ENCODE measurements at regions not wholly inside any gene's neighbourhood (a gene's known extent, or its start where the extent isn't known, plus 50 kb on each side); places are given as distances from the start of the nearest gene placed in this dataset.

DNA sequence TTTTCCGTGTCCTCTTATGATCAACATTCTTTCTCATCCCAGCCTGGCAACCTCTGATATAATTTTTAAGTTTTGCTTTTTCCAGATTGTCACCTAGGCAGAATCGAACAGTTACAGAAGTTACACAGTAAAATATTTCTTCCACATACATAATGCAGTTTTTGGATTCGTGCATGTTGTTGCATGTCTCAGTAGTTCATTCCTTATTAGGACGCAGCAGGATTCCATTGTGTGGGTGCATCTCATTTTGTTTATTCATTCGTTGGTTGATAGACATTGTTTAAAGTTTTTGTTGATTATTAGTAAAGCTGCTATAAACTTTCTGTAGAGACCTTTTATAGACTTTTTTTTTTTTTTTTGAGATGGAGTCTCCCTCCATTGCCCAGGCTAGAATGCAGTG lies 284.3 kb upstream of the FERMT1 start:
- TF ChIP-seq FEZF1 (tag by site-specific recombination; IDR thresholded peaks at IDR 0.05): no peak
- no peak for TF ChIP-seq ZBTB20 (tag by site-specific recombination; IDR thresholded peaks at IDR 0.05)
- TF ChIP-seq, protein P1, sequence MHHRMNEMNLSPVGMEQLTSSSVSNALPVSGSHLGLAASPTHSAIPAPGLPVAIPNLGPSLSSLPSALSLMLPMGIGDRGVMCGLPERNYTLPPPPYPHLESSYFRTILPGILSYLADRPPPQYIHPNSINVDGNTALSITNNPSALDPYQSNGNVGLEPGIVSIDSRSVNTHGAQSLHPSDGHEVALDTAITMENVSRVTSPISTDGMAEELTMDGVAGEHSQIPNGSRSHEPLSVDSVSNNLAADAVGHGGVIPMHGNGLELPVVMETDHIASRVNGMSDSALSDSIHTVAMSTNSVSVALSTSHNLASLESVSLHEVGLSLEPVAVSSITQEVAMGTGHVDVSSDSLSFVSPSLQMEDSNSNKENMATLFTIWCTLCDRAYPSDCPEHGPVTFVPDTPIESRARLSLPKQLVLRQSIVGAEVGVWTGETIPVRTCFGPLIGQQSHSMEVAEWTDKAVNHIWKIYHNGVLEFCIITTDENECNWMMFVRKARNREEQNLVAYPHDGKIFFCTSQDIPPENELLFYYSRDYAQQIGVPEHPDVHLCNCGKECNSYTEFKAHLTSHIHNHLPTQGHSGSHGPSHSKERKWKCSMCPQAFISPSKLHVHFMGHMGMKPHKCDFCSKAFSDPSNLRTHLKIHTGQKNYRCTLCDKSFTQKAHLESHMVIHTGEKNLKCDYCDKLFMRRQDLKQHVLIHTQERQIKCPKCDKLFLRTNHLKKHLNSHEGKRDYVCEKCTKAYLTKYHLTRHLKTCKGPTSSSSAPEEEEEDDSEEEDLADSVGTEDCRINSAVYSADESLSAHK (tag by site-specific recombination; IDR thresholded peaks at IDR 0.05): no peak
- no peak for TF ChIP-seq ZNF423 (tag by site-specific recombination; IDR thresholded peaks at IDR 0.05)
- Histone ChIP-seq H3K36me3 (ENCODE audit: control insufficient read depth in 2 of 2, insufficient read depth in 1 of 2, low read length in 2 of 2) (no peaks in the 10 kb centered on the region), H3K4me1 (ENCODE audit: control insufficient read depth, insufficient read depth, low read length) (no peaks in the 10 kb centered on the region), H3K4me3 (ENCODE audit: low read depth, low read length) (no peak overlapping the region), H3K27ac (ENCODE audit: extremely low read depth, low read depth, low read length) (no peak overlapping the region), H3K9me3 (ENCODE audit: control insufficient read depth, insufficient read depth, low read depth, low read length) (no peaks in the 10 kb centered on the region)
- CTCF ChIA-PET: no interaction called here
- POLR2A ChIA-PET: no interaction called here

DNA sequence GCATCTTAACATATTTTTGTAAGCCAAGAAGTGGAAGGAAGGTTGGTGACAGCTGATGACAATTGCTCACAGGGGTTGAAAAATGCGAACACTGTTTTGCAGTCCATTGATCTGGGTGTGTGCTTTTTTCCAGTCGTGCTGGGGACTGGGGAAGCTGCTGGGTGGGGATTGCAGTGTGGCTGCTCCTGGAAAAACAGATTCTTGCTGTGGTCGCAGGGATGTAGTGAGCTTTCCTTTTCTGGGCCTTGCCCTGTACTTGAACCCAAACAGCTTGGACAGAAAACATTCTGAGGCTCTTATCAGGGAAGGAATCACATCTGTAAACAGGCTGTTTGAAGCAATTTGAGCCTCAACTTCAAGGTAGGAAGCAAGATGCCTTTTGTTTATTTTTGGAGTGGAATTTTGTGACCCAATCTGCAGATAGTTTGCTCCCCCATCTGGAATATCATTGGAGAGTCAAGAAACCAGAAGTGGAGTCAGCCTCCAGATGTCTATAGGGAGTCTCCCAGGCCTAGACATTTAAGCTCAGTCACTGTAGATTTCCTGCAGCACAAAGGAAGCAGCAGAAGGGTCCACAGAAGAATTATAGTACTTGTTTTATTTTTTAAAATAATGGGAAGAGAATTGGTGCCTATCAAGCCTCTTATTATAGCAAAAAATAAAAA lies 279.2 kb upstream of the FERMT1 start:
- Histone ChIP-seq H3K36me3 (ENCODE audit: control insufficient read depth in 2 of 2, insufficient read depth in 1 of 2, low read length in 2 of 2) (no peaks in the 10 kb centered on the region), H3K9me3 (ENCODE audit: control insufficient read depth, insufficient read depth, low read depth, low read length) (no peaks in the 10 kb centered on the region), H3K4me1 (ENCODE audit: control insufficient read depth, insufficient read depth, low read length) (no peaks in the 10 kb centered on the region), H3K4me3 (ENCODE audit: low read depth, low read length) (no peak overlapping the region), H3K27ac (ENCODE audit: extremely low read depth, low read depth, low read length) (no peak overlapping the region)
- TF ChIP-seq, protein P2, sequence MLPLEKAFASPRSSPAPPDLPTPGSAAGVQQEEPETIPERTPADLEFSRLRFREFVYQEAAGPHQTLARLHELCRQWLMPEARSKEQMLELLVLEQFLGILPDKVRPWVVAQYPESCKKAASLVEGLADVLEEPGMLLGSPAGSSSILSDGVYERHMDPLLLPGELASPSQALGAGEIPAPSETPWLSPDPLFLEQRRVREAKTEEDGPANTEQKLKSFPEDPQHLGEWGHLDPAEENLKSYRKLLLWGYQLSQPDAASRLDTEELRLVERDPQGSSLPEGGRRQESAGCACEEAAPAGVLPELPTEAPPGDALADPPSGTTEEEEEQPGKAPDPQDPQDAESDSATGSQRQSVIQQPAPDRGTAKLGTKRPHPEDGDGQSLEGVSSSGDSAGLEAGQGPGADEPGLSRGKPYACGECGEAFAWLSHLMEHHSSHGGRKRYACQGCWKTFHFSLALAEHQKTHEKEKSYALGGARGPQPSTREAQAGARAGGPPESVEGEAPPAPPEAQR (tag by site-specific recombination; IDR thresholded peaks at IDR 0.05): no peak
- TF ChIP-seq ZNF561 (tag by site-specific recombination; IDR thresholded peaks at IDR 0.05; ENCODE audit: borderline replicate concordance) (no peak), ZNF174 (tag by site-specific recombination; IDR thresholded peaks at IDR 0.05) (no peak)
- ChIA-PET POLR2A (no interaction called here), CTCF (interaction anchor here (0.7 to 1.0 kb wide), 2 partner anchors 20 to 46 kb away, joined by 3 to 4 read pairs; no protein-coding TSS in a partner anchor)

DNA sequence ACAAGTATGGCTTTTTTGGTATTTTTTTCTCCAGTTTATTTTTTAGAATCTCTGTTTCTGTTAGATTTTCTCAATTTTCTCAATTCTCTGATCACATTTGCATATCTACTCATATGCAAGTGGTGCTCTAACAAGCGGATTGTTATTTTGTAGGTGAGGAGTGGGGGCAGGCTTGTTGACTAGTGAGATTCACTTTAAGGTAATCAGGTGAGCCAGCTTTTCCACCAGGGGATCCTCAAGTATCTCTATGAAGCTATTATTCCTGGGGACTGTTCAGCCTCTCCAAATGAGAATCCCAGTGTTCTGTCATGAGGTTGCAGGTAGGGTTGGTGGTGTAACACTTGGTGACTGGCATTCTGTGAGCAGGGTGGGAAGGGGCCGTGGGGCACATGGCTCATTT lies 274.3 kb upstream of the FERMT1 start:
- ChIA-PET CTCF (interaction anchor here (2.6 kb wide), 1 partner anchor 16 kb away, joined by 10 read pairs; no protein-coding TSS in a partner anchor), POLR2A (no interaction called here)
- no peak overlapping the region for H3K4me3 ChIP-seq (ENCODE audit: low read depth, low read length)
- no peak for TF ChIP-seq ZNF2 (tag by site-specific recombination; IDR thresholded peaks at IDR 0.05)
- no peak for TF ChIP-seq ZNF529 (tag by site-specific recombination; IDR thresholded peaks at IDR 0.05; ENCODE audit: insufficient replicate concordance)
- TF ChIP-seq ZNF558 (tag by site-specific recombination; IDR thresholded peaks at IDR 0.05): no peak
- no peak for TF ChIP-seq REPIN1 (tag by site-specific recombination; IDR thresholded peaks at IDR 0.05; ENCODE audit: low read depth)
- TF ChIP-seq ZNF837 (tag by site-specific recombination; IDR thresholded peaks at IDR 0.05): no peak
- no peak for TF ChIP-seq ZNF169 (tag by site-specific recombination; IDR thresholded peaks at IDR 0.05)
- TF ChIP-seq GLI4 (tag by site-specific recombination; IDR thresholded peaks at IDR 0.05): no peak
- TF ChIP-seq ZNF146 (tag by site-specific recombination; IDR thresholded peaks at IDR 0.05): no peak
- TF ChIP-seq, protein P3, sequence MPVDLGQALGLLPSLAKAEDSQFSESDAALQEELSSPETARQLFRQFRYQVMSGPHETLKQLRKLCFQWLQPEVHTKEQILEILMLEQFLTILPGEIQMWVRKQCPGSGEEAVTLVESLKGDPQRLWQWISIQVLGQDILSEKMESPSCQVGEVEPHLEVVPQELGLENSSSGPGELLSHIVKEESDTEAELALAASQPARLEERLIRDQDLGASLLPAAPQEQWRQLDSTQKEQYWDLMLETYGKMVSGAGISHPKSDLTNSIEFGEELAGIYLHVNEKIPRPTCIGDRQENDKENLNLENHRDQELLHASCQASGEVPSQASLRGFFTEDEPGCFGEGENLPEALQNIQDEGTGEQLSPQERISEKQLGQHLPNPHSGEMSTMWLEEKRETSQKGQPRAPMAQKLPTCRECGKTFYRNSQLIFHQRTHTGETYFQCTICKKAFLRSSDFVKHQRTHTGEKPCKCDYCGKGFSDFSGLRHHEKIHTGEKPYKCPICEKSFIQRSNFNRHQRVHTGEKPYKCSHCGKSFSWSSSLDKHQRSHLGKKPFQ (tag by site-specific recombination; IDR thresholded peaks at IDR 0.05): no peak
- TF ChIP-seq, protein P2 (tag by site-specific recombination; IDR thresholded peaks at IDR 0.05): no peak
- TF ChIP-seq, protein P4, sequence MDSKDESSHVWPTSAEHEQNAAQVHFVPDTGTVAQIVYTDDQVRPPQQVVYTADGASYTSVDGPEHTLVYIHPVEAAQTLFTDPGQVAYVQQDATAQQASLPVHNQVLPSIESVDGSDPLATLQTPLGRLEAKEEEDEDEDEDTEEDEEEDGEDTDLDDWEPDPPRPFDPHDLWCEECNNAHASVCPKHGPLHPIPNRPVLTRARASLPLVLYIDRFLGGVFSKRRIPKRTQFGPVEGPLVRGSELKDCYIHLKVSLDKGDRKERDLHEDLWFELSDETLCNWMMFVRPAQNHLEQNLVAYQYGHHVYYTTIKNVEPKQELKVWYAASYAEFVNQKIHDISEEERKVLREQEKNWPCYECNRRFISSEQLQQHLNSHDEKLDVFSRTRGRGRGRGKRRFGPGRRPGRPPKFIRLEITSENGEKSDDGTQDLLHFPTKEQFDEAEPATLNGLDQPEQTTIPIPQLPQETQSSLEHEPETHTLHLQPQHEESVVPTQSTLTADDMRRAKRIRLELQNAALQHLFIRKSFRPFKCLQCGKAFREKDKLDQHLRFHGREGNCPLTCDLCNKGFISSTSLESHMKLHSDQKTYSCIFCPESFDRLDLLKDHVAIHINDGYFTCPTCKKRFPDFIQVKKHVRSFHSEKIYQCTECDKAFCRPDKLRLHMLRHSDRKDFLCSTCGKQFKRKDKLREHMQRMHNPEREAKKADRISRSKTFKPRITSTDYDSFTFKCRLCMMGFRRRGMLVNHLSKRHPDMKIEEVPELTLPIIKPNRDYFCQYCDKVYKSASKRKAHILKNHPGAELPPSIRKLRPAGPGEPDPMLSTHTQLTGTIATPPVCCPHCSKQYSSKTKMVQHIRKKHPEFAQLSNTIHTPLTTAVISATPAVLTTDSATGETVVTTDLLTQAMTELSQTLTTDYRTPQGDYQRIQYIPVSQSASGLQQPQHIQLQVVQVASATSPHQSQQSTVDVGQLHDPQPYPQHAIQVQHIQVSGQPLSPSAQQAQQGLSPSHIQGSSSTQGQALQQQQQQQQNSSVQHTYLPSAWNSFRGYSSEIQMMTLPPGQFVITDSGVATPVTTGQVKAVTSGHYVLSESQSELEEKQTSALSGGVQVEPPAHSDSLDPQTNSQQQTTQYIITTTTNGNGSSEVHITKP (tag by site-specific recombination; IDR thresholded peaks at IDR 0.05): no peak
- TF ChIP-seq ZNF777 (tag by site-specific recombination; IDR thresholded peaks at IDR 0.05; ENCODE audit: borderline replicate concordance): no peak
- H3K4me1 ChIP-seq (ENCODE audit: control insufficient read depth, insufficient read depth, low read length): no peaks in the 10 kb centered on the region
- H3K9me3 ChIP-seq (ENCODE audit: control insufficient read depth, insufficient read depth, low read depth, low read length): no peaks in the 10 kb centered on the region
- H3K27ac ChIP-seq (ENCODE audit: extremely low read depth, low read depth, low read length): no peak overlapping the region
- H3K36me3 ChIP-seq (ENCODE audit: control insufficient read depth in 2 of 2, insufficient read depth in 1 of 2, low read length in 2 of 2): no peaks in the 10 kb centered on the region
